A549 (cell line): ENCODE measurements at regions not wholly inside any gene's neighbourhood (a gene's known extent, or its start where the extent isn't known, plus 50 kb on each side); places are given as distances from the start of the nearest gene placed in this dataset.

ENCODE experiments used
- ATAC-seq, 2 experiments: fragments of 200-7000 bp in 1 of 2; fragments of >200 bp in 1 of 2; cut with Nextera tagmentation in 1 of 2; cut with Tn5 transposase in 1 of 2; 3 replicates each; pipeline versions ENCODE4 v1.8.0 to v1.9.1; 2018 to 2020; ENCODE audit warnings: mild to moderate bottlenecking in 1 of 2, moderate library complexity in 1 of 2
- CTCF ChIA-PET: fragments of 300-600 bp; sonication (Branson Sonifier 250); formaldehyde crosslinking; extraction: SDS; loops from one replicate; lab custom pipeline; 2021; ENCODE audit warnings: antibody characterized with exemption, inconsistent platforms; lab: Yijun Ruan, JAX
- POLR2A ChIA-PET: fragments of 350-600 bp; formaldehyde crosslinking; extraction: SDS; loops from one replicate; lab custom pipeline; 2021; ENCODE audit warnings: antibody characterized with exemption, inconsistent platforms; lab: Yijun Ruan, JAX
- DNase-seq, 2 experiments: peaks; one replicate each; pipeline versions ENCODE4 v3.0.0 to v3.0.0-alpha.2; 2011 to 2016; ENCODE audit warnings: low read depth in 1 of 2, low spot score in 1 of 2
- FAIRE-seq: peaks from 2 replicates; lab custom pipeline; 2011; peaks lifted over from hg19 to GRCh38; lab: Jason Lieb, UNC
- H3K27ac ChIP-seq, 2 experiments: fragments of >200 bp; sonication (Bioruptor Twin); formaldehyde crosslinking; 3 replicates each; pipeline ENCODE4 v1.5.1; 2016 to 2017
- H3K4me1 ChIP-seq: fragments of >200 bp; sonication (Bioruptor Twin); formaldehyde crosslinking; 3 replicates; pipeline ENCODE4 v1.6.1; 2016
- H3K4me2 ChIP-seq: fragments of >200 bp; sonication (Bioruptor Twin); formaldehyde crosslinking; 3 replicates; pipeline ENCODE4 v1.6.1; 2016
- H3K4me3 ChIP-seq: fragments of >200 bp; sonication (Bioruptor Twin); formaldehyde crosslinking; 3 replicates; pipeline ENCODE4 v1.5.1; 2016
- H3K9me3 ChIP-seq: fragments of >200 bp; sonication (Bioruptor Twin); formaldehyde crosslinking; 3 replicates; pipeline ENCODE4 v1.6.1; 2016
- BHLHE40 ChIP-seq: IDR thresholded peaks from 2 replicates; pipeline ENCODE4 v1.6.1; 2012; ENCODE audit warnings: low read depth, low read length, inconsistent platforms
- CHD2 ChIP-seq: fragments of 150-350 bp; IDR thresholded peaks from 2 replicates; pipeline ENCODE4 v1.6.1; 2014; ENCODE audit warnings: low read length; ENCODE audit not compliant: partially characterized antibody
- CHD4 ChIP-seq: fragments of 200-600 bp; sonication (generic); IDR thresholded peaks from 2 replicates; pipeline ENCODE4 v1.6.1; 2016; ENCODE audit warnings: antibody characterized with exemption, mild to moderate bottlenecking, borderline replicate concordance
- CTCF ChIP-seq: fragments of >200 bp; sonication (Bioruptor Twin); formaldehyde crosslinking; IDR thresholded peaks from 3 replicates; pipeline ENCODE4 v1.5.1; 2016
- EHF ChIP-seq: fragments of 250-450 bp; sonication (Bioruptor Pico); IDR thresholded peaks from 2 replicates; pipeline ENCODE4 v1.5.0; 2020; ENCODE audit warnings: mild to moderate bottlenecking
- EHMT2 ChIP-seq: fragments of 200-600 bp; sonication (generic); IDR thresholded peaks from 2 replicates; pipeline ENCODE4 v1.6.1; 2016; ENCODE audit warnings: antibody characterized with exemption, low read depth, mild to moderate bottlenecking, moderate library complexity
- EP300 ChIP-seq, 2 experiments: fragments of >200 bp; sonication (Bioruptor Twin); formaldehyde crosslinking; IDR thresholded peaks; 2 replicates in 1 of 2; 3 replicates in 1 of 2; pipeline ENCODE4 v1.6.1; 2016 to 2017
- FOXS1 ChIP-seq: fragments of 250-450 bp; sonication (Bioruptor Pico); IDR thresholded peaks from 2 replicates; pipeline ENCODE4 v1.5.0; 2020; ENCODE audit warnings: mild to moderate bottlenecking, moderate library complexity
- GATA3 ChIP-seq: IDR thresholded peaks from 2 replicates; pipeline ENCODE4 v1.6.1; 2012; ENCODE audit warnings: borderline replicate concordance
- HDAC2 ChIP-seq: fragments of 200-600 bp; sonication (generic); IDR thresholded peaks from 2 replicates; pipeline ENCODE4 v1.6.1; 2016
- HOXA7 ChIP-seq: fragments of 250-450 bp; sonication (Bioruptor Pico); IDR thresholded peaks from 2 replicates; pipeline ENCODE4 v1.5.0; 2020; ENCODE audit warnings: mild to moderate bottlenecking, moderate library complexity
- HOXB5 ChIP-seq: fragments of 250-450 bp; sonication (Bioruptor Pico); IDR thresholded peaks from 2 replicates; pipeline ENCODE4 v1.5.0; 2020; ENCODE audit warnings: mild to moderate bottlenecking, moderate library complexity
- JUNB ChIP-seq: fragments of >200 bp; sonication (Bioruptor Twin); formaldehyde crosslinking; IDR thresholded peaks from 2 replicates; pipeline ENCODE4 v1.6.1; 2016
- KDM1A ChIP-seq: fragments of 200-600 bp; sonication (generic); IDR thresholded peaks from 2 replicates; pipeline ENCODE4 v1.6.1; 2016; ENCODE audit warnings: low read depth, mild to moderate bottlenecking
- KDM5A ChIP-seq: fragments of 200-600 bp; sonication (generic); IDR thresholded peaks from 2 replicates; pipeline ENCODE4 v1.6.1; 2016; ENCODE audit warnings: antibody characterized with exemption, mild to moderate bottlenecking
- MAFK ChIP-seq: fragments of 450-650 bp; IDR thresholded peaks from 2 replicates; pipeline ENCODE4 v1.6.1; 2014; ENCODE audit not compliant: partially characterized antibody
- MAZ ChIP-seq: fragments of 150-350 bp; IDR thresholded peaks from 2 replicates; pipeline ENCODE4 v1.6.1; 2014; ENCODE audit warnings: antibody characterized with exemption, low read depth, low read length, borderline replicate concordance
- MYC ChIP-seq: IDR thresholded peaks from 2 replicates; pipeline ENCODE4 v1.6.1; 2012; ENCODE audit warnings: mild to moderate bottlenecking, inconsistent platforms, low read length, improper control_type of control experiment, borderline replicate concordance
- NPAS2 ChIP-seq: fragments of 250-450 bp; sonication (Bioruptor Pico); IDR thresholded peaks from 2 replicates; pipeline ENCODE4 v1.8.0; 2022; ENCODE audit warnings: mild to moderate bottlenecking, moderate library complexity, borderline replicate concordance
- PBX3 ChIP-seq: IDR thresholded peaks from 2 replicates; pipeline ENCODE4 v1.6.1; 2012
- PHF8 ChIP-seq: fragments of 200-600 bp; sonication (generic); IDR thresholded peaks from 2 replicates; pipeline ENCODE4 v1.6.1; 2016; ENCODE audit warnings: low read depth, mild to moderate bottlenecking, antibody characterized with exemption, moderate library complexity, borderline replicate concordance
- POLR2AphosphoS2 ChIP-seq: conservative IDR thresholded peaks from 2 replicates; pipeline ENCODE4 v1.6.1; 2012; ENCODE audit warnings: low read length, improper control_type of control experiment, inconsistent platforms
- RCOR1 ChIP-seq: fragments of 150-350 bp; IDR thresholded peaks from 2 replicates; pipeline ENCODE4 v1.6.1; 2014; ENCODE audit warnings: antibody characterized with exemption, low read length, low read depth
- RNF2 ChIP-seq: fragments of 200-600 bp; sonication (generic); IDR thresholded peaks from 2 replicates; pipeline ENCODE4 v1.6.1; 2016; ENCODE audit warnings: low read depth, mild to moderate bottlenecking, antibody characterized with exemption, moderate library complexity, borderline replicate concordance
- SMC3 ChIP-seq: fragments of >200 bp; sonication (Bioruptor Twin); formaldehyde crosslinking; IDR thresholded peaks from 3 replicates; pipeline ENCODE4 v1.6.1; 2018; ENCODE audit warnings: inconsistent platforms
- ZC3H11A ChIP-seq: fragments of 450-650 bp; IDR thresholded peaks from 2 replicates; pipeline ENCODE4 v1.6.1; 2014; ENCODE audit warnings: antibody characterized with exemption, mild to moderate bottlenecking
- ZNF302 ChIP-seq: fragments of 250-450 bp; sonication (Bioruptor Pico); IDR thresholded peaks from 2 replicates; pipeline ENCODE4 v1.9.0; 2021; ENCODE audit warnings: inconsistent platforms, mild to moderate bottlenecking, moderate library complexity
- WGBS: methylation state at CpG from one replicate; pipeline ENCODE4 v1.1.6; 2017; ENCODE audit errors: missing lambda C conversion rate; 5-methylcytosine and 5-hydroxymethylcytosine counted together
- TF ChIP-seq, protein P1 (sequence below): fragments of 250-450 bp; sonication (Bioruptor Pico); IDR thresholded peaks from 2 replicates; pipeline ENCODE4 v1.5.0; 2020; ENCODE audit warnings: low read depth, mild to moderate bottlenecking, moderate library complexity

DNA sequence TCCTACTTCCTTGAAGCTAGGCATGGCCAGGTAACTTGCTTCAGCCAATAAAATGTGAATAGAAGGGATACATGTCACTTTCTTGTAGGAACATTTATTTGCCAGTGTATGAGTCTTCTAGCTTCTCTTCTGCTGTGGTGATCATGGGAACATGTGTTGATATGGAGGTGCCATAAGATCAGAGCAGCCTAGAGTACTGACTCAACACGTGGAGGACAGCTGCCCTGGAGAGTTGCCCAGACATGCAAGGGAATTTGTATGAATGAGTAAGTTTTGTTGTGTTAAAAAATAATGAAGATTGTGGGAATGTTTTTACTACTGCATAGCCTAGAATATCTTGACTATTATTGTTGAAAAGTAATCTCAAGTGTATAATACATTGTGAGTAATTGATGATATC lies 502.3 kb downstream of the NUF2 start:
- POLR2A ChIA-PET = no interaction called here
- 0% methylated on average over 1 of the region's 1 CpG for WGBS
- no peak overlapping the region for H3K4me2 ChIP-seq
- no peak overlapping the region for H3K4me3 ChIP-seq
- TF ChIP-seq HDAC2 (no peak), GATA3 (no peak), SMC3 (no peak), EHMT2 (no peak), CHD4 (no peak), MAFK (no peak), EP300 (IDR thresholded peaks at IDR 0.05) (no peak), RNF2 (no peak), KDM1A (no peak), CHD2 (no peak), MAZ (no peak), BHLHE40 (no peak), NPAS2 (CRISPR knock-in tag) (no peak), JUNB (no peak), ZNF302 (CRISPR knock-in tag) (no peak)
- no peak for FAIRE-seq
- no peak for ATAC-seq
- no peak overlapping the region for H3K27ac ChIP-seq
- CTCF ChIA-PET = no interaction called here
- DNase-seq = no peak
- H3K4me1 ChIP-seq = no peaks in the 10 kb centered on the region
- no peaks in the 10 kb centered on the region for H3K9me3 ChIP-seq

DNA sequence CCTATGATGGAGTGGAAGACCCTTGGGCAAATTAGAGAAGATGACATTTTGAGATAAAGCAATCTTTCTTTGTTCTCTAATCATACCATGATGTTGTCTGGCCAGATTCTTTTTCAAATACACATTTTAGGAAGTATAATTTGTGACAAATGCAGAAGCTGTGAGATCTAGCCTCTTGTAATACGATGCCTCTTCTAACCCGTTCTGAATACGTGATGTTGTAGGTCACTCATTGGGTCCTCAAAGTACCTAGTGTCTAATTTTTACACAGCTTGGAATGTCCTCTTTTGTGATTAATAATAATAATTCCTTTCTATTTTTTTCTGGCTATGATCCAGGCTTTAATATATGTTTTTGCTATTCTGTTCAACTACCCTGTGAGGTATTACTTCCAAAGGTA lies 502.7 kb downstream of the NUF2 start:
- Histone ChIP-seq H3K27ac (no peak overlapping the region), H3K4me1 (no peaks in the 10 kb centered on the region), H3K9me3 (no peaks in the 10 kb centered on the region), H3K4me2 (no peak overlapping the region), H3K4me3 (no peak overlapping the region)
- DNase-seq (no peak), FAIRE-seq (no peak), ATAC-seq (no peak)
- TF ChIP-seq RCOR1 (no peak), CTCF (no peak), ZC3H11A (no peak), POLR2AphosphoS2 (no peak), HOXB5 (no peak), FOXS1 (CRISPR knock-in tag) (no peak), MAZ (no peak), BHLHE40 (no peak), KDM5A (no peak), MYC (no peak), EHF (CRISPR knock-in tag) (no peak), NPAS2 (CRISPR knock-in tag) (no peak), PBX3 (no peak), HOXA7 (CRISPR knock-in tag) (no peak), PHF8 (no peak)
- TF ChIP-seq, protein P1, sequence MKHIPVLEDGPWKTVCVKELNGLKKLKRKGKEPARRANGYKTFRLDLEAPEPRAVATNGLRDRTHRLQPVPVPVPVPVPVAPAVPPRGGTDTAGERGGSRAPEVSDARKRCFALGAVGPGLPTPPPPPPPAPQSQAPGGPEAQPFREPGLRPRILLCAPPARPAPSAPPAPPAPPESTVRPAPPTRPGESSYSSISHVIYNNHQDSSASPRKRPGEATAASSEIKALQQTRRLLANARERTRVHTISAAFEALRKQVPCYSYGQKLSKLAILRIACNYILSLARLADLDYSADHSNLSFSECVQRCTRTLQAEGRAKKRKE = no peak
- ChIA-PET CTCF (no interaction called here), POLR2A (no interaction called here)
- WGBS = 21% methylated on average over 3 of the region's 3 CpGs
